ENCODE measurements at regions not wholly inside any gene's neighbourhood (a gene's known extent, or its start where the extent isn't known, plus 50 kb on each side); places are given as distances from the start of the nearest gene placed in this dataset.
"Not testable (repeated sequence)": the region's sequence is repeated elsewhere in the genome, so short reads cannot be mapped to it uniquely, and the experiment has no call there.

- no peak for DNase-seq
Measured at GRCh38 chr4:124873361-124874171, 161.0 kb upstream of the ANKRD50 start.

DNA sequence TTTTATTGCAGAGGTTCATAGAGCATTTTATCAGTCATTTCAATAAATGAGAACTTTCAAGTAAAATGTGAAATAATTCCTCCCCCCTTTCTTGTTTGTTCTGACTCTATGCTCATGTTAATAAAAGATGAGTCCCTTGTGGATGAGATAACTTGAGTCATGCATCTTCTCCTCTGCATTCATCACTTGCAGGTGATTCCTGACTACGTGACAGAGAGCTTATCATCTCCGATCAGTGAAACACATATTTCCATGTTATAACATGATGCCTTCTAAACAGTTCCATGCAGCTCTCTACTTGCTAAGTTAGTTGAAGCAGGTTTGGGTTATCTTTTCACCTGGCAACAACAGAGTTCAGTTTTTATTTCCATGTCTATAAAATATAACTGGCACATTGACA, 160.1 kb upstream of the ANKRD50 start:
- no peak for DNase-seq

DNA sequence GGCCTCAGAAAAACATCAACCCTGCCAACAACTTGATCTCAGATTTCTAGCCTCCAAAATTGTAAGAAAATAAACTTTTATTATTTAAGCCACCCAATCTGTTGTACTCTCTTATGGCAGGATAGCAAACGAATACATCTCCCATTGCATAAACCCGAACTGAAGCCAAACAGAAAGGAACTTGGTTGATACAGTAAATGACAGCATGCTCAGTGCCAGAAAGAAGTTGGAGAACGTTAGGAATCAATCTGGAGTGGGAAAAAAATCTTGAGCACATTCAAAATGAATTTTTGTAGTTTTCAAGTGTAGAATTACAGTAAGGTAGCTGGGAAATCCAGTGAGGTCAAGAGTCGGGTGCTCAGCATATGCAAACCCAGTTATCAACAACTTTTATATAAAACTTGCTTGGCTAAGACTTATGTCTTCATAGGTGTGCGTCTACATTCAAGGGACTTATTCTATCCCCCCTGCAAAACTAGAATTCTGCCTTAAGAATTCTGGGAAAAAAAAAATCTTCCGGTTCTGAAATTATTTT, 157.5 kb upstream of the ANKRD50 start:
- DNase-seq = no peak

GRCh38 chr4:124868495-124868894, 156.0 kb upstream of the ANKRD50 start:
- DNase-seq = no peak

DNA sequence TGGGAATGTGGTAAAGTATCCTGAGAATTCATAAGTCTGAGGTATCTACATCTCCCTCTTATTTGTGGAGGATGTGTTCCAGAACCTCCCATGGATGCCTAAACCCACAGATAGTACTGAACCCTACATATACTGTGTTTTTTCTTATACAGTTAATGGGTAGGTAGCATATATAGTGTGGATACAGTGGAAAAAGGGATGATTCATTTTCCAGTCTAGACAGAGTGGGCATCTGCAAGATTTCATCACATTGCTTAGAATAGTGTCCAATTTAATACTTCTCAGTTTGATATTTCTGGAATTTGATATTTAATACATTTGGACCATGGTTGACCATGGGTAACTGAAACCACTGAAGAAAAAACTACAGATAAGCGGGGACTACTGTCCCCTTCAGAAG, 155.0 kb upstream of the ANKRD50 start:
- no peak for DNase-seq

GRCh38 chr4:124866301-124866700, 153.8 kb upstream of the ANKRD50 start:
- DNase-seq = no peak

GRCh38 chr4:124863040-124863545, 150.6 kb upstream of the ANKRD50 start:
- DNase-seq = no peak

GRCh38 chr4:124862261-124862660, 149.7 kb upstream of the ANKRD50 start:
- DNase-seq = no peak

DNA sequence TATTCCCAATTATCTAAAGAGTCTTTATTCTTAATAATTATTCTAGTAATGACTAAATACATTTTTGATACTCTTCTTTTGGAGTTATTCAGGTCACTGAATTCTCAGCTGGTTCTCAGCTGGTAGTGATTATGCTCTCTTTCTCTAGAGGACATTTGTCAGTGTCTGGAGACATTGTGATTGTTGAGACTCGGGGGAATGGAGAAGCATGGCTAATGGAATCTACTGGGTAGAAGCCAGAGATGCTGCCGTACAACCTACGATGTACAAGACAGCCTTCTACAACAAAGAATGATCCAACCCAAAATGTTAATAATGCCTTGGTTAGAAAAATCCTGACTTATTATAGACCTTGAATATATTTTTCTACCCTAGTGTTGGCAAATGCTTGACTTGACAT, 149.2 kb upstream of the ANKRD50 start:
- no peak for DNase-seq

- DNase-seq = no peak
Measured at GRCh38 chr4:124854968-124855367, 142.4 kb upstream of the ANKRD50 start.

GRCh38 chr4:124851741-124852140, 139.2 kb upstream of the ANKRD50 start:
- DNase-seq = no peak

DNA sequence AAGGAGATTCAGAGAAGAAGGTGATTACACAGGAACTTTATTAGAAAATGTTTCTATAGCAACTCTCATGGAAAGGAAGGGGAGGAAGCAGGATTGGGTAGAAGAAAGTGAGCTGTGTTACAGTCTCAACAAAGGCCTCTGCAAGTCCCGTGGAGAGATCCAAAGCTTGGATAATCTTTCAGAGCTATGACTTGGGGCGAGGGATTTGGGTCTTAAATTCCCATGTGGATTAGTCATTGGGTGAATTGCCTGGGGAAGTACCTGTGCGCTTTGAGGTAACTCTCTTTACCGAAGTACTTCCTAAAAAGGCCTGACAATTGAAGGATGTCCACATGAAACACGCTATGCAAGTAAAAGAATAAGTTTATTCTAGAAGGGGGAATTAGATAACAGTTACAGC, 133.8 kb upstream of the ANKRD50 start:
- no peak for DNase-seq

DNA sequence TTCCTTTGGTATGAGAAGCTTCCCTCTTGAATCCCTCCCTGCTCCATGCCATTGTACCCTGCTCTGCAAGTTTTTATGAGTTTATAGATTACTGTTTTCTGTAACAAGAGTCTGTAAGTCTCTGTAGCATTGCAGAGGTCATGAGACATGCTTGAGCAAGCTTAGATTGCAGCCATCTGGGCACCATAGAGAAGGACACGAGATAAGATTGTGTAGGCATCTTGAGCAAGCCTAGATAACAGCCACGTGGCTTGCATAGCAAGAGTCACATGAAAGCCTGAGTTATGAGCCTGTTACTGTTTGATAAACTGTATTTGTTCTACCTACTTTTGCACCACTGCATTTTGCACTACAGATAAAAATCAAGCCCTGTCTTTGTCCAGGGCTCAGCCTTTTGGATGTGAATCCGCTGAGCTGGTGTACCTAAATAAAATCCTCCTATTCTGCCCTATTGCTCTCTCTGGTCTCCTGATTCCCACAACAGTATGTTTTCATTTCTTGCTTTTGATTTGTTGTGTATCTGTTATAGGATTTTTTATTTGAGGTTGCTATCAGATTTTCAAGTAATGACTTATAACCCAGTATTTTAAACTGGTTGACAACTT, 127.4 kb upstream of the ANKRD50 start:
- no peak for DNase-seq

- DNase-seq = no peak
Measured at GRCh38 chr4:124833831-124834505, 121.4 kb upstream of the ANKRD50 start.

DNA sequence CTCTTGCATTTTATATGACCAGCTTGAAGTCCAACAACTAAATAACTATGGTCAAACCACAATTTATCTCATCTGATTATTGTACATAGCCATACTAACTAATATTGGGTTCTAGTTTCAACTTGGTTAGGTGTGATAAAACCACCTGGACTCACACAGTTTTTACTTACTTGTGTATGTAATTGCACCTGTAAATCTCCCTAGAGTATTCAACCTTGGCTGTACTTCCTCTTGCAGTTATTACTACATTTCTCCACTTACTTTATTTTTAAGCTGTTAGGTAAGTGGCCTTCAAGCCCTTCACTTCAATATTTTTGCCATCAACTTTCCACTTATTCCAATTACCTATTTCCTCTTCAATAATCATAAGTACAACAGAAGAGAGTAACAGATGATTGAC, 115.8 kb upstream of the ANKRD50 start:
- no peak for DNase-seq

DNA sequence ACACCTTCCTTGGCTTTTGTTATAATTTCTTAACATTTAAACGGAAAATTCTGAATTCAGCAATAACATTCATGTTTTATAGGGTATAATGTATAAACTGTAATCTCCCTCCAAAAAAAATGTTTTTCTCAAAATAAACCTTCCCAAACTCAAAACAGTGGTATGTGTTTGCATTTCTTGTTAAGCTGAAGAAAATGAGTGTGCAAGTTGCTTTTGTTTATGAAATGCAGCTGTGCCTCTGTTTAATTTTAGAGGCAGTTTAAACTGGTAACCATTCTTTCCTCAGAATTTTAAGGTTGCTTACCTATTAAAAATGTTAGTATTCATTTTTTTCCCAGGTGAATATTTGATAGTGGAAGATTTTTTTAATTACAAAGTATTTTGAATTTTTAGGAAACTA, 105.0 kb upstream of the ANKRD50 start:
- no peak for DNase-seq

DNA sequence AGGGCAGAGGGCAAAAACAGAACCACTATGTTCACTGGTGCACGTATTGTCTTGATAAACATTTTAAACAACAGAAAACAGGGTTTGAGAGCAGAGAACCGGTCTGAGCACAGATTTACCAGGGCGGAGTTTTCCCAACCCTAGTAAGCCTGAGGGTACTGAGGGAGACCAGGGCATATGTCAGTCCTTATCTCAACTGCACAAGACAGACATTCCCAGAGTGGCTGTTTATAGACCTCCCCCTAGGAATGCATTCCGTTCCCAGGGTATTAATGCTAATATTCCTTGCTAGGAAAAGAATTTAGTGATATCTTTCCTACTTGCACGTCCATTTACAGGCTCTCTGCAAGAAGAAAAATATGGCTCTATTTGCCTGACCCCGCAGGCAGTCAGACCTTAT, 99.7 kb upstream of the ANKRD50 start:
- DNase-seq = not testable (repeated sequence)

DNA sequence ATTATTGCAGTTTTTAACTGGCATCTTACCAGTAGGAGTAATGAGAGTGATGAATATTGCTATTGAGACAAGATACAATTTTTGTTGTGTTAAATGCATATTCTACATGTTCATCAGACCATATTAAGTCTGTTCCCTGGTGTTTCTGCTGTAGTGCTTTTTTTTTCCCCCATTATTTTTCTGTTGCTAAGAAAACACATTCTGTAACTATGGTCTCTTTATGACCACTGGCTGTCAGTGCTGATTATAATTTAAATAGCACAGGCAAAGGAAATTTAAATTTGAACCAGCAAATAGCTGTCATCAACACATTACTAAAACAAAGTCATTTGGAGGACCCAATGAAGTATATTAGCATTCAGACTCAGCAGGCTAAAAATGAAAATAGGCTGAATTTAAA, 98.3 kb upstream of the ANKRD50 start:
- no peak for DNase-seq

DNA sequence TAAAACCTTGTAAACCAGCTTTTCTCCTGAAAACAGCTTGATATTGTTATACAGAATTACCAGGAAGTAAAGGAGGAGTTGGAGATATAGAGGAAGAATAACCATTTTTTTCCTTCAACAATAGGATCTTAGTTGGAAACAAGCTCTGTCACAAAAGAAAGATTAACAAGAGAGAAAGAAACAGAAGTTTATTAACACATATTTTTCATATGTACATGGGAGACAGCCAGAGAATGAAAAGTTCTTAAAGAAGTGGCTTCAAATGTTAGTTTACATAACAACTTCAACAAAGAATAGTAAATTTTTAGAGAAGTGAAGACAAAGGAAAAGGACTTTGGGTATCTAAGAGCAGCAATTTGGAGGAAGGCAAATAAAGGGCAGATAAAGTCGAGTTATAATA, 94.9 kb upstream of the ANKRD50 start:
- DNase-seq = no peak

GRCh38 chr4:124806403-124806802, 93.9 kb upstream of the ANKRD50 start:
- no peak for DNase-seq

GRCh38 chr4:124804584-124804983, 92.1 kb upstream of the ANKRD50 start:
- DNase-seq = no peak

GRCh38 chr4:124804041-124804440, 91.5 kb upstream of the ANKRD50 start:
- DNase-seq = no peak

DNA sequence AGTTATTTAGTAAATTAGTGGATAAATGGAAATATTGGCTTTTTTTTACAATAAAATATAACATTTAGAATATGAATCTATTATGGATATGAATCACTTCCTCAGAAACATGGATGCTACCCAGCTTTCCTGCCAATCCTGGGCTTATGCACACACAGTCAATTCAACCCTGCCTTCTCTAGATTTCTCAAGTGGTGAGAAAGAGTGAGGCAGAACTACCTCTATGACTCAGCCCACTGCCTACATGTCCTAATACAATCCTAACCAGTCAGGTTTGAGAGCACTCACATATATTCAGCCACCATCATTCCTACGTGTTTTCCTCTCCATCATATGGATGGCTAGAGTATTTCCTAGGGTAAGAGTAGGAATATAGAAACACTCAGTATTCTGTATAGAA, 91.1 kb upstream of the ANKRD50 start:
- DNase-seq = no peak

- DNase-seq = no peak
Measured at GRCh38 chr4:124803026-124803425, 90.5 kb upstream of the ANKRD50 start.
